H4 (cell line): ENCODE measurements at regions not wholly inside any gene's neighbourhood (a gene's known extent, or its start where the extent isn't known, plus 50 kb on each side); places are given as distances from the start of the nearest gene placed in this dataset.

Source experiments
- DNase-seq: peaks from one replicate; pipeline ENCODE4 v3.0.0-alpha.2; 2015; ENCODE audit warnings: low spot score

DNA sequence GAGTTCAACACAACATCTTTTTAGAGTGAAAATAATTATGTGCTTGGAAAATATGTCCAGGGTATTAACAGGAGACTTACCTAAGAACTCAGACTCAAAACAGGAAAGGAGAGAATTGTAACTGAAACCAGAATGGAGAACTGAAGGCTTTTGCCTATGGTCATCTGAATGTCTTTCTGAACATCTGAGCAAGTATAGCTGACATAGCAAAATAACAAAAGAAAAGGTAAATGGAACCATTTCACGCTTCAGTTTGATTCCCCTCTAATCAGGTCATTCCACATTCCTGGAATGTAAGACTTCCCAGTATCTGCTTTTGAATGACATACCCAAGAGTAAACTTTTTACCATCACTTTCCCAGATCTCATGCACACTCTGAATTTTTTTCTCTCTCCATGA is 500.4 kb upstream of the HS3ST1 start:
- no peak for DNase-seq

DNA sequence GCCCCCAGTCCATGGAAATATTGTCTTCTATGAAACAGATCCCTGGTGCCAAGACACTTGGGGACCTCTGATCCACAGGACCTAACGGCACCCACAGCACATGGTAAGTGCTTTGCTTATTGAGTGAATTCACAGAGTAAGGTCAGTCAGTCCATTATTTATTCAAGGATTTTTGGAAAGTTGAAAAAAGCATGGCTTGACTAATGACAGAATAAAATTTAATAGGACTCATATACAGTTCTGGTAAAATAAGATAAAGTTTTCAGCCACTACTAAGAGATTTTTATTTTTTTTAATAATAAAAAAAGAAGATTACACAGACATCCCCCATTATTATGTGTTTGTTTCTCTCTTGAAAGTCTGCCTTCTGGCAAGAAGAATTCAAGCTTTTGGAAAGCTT is 490.6 kb upstream of the HS3ST1 start:
- DNase-seq = no peak

DNA sequence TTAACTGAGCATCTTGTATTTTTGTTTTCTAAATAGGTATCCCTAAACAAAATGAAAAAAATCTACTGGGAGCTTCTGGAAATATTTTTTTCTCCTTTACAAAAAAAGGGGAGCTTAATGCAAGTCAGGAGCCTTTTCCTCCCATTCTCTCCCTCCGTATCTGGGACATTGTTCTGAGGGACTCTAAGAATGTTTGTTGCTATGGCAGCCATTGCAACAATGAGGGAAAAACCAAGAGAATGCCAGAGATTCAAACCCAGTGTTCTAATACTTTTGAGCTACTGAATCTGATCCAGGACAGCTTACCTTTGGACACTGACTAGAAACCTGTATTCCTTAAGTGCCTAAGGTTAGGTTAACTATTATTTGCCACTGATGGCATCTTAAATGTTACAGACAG is 485.7 kb upstream of the HS3ST1 start:
- no peak for DNase-seq

DNA sequence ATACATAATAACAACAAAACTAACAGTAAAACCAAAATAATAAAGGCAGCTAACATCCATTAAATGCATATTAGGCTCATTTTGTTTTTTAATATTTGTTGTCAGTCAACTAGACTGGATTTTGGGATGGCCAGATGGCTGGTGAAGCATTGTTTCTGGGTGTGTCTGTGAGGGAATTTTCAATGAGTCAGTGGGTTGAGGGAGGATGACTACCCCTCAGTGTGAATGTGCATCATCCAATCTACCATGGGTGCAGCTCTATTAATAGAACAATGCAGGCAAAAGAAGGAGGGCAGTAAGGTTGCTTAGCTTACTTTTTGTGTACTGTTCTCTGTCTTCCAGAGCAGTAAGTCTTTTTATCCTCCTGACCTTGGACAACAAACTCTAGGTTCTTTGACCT is 484.2 kb upstream of the HS3ST1 start:
- DNase-seq = no peak

DNA sequence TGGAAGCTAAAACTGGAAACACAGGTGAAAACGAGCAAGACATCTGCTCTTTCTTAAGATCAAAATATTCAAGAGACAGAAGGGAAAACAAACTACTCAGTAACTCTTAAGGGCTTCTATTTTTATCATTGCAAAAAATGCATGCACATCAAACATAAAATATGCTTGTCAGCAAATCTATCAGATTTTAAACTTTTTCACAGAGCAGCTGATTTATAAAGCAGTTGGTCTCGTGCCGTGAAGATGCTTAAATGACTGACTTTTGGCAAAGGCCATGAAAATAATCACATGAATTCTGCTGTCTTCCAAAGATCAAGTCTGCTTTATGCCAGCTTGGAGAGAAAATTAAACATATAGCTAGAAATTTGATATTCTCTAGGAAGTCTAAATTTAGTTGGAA is 482.1 kb upstream of the HS3ST1 start:
- no peak for DNase-seq

GRCh38 chr4:11908712-11909111 is 480.0 kb upstream of the HS3ST1 start:
- no peak for DNase-seq

- DNase-seq = no peak
These were observed 479.5 kb upstream of the HS3ST1 start for GRCh38 chr4:11908205-11908604.

DNA sequence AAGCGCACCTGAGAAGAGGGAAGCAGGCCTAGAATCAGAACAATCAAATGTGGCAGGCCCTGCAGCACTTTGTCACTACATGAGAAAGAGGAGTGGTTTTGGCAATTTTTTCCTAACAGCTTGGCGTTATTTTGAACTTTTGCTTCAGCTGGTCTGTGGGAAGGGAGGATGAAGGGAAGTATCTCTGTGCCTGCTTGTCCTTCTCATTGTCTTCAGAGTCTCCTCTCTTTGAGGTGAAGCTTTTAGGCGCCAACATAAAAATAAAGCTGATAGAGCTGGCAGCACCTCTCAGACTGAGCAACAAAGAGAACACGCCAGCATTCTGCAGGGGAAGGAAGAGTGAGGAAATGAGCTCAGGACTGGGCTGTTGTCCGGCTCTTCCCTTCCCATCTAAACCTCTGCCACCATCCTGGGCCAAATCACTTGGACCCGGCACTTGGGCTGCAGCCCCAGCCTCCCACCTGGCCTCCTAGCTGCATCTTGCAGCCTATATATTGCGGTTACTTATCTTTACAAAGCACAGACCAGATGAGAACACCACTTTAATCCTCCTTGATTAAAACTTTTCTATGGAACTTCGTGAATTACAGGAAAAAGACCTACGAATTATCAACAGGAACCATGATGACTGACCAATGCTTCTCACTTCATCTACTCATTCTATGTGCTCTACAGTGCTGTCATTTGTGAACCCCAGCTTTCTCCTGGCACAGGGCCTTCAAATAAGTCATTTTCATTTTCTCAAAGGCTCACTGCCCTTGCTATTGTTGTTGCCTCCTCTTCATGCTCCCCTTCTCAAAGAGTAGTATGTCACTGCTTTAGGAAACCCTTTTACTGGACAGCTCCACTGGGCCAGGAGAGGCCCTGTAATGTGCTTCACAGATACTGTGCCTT is 476.4 kb upstream of the HS3ST1 start:
- no peak for DNase-seq

- no peak for DNase-seq
These were observed 475.4 kb upstream of the HS3ST1 start for GRCh38 chr4:11904117-11904535.

DNA sequence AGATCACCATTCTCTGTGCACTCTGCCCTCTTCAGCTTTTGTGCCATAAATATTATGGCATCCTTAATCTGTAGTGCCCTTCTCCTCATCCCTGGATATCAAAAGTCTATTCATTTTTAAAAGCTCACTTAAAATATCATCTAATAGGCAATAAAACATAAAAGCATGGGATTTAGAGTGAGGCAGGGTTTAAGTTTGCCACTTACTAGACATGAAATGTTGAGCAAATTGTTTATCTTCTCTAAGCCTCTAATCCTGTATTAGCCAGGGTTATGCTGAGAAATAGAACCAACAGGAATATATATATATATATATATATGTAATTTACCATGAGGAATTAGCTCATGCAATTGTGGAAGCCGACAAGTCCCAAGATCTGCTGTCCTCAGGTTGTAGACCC is 472.4 kb upstream of the HS3ST1 start:
- DNase-seq = no peak

GRCh38 chr4:11900359-11900758 is 471.7 kb upstream of the HS3ST1 start:
- DNase-seq = no peak

- no peak for DNase-seq
These were observed 470.1 kb upstream of the HS3ST1 start for GRCh38 chr4:11898796-11899195.

- no peak for DNase-seq
These were observed 467.1 kb upstream of the HS3ST1 start for GRCh38 chr4:11895766-11896165.

DNA sequence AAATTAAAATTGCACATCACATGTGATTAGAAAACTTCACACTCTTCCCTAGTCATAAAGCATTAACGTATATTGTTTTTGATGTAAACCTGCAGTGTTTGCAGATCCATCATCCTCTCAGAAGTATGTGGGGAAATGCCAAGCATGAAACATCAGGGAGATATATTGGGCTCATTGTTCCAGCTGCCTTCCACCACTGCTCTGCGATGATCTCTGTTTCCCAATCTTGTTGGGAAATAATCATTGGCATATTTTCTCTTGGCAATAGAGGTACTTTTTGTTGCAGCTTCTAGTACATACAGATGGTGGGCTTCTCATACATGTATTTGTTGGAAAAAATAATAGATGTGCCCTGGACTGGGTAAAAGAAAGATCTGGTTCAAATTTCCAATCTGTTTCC is 466.3 kb upstream of the HS3ST1 start:
- DNase-seq = no peak

DNA sequence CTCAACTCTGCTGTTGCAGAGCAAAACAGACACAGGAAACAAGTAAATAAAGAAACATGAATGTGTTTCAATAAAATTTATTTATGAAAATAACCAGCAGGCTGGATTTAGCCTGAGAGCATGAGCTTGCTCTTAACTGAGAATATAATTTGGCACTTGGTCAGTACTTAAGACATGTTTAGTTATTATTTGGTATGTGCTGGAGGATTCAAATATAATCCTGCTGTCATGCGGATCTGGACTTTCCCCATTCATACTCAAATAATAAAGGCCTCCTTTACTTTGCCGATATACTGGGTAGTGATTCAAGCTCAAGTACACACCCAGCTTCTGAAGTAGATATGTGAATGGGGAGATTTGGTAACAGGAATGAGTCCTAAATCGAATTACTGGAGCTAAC is 465.5 kb upstream of the HS3ST1 start:
- DNase-seq = no peak

GRCh38 chr4:11889099-11889498 is 460.4 kb upstream of the HS3ST1 start:
- no peak for DNase-seq

- no peak for DNase-seq
These were observed 453.3 kb upstream of the HS3ST1 start for GRCh38 chr4:11881947-11882346.

- DNase-seq = no peak
These were observed 452.7 kb upstream of the HS3ST1 start for GRCh38 chr4:11881364-11881763.

- DNase-seq = no peak
These were observed 449.5 kb upstream of the HS3ST1 start for GRCh38 chr4:11878241-11878640.

GRCh38 chr4:11876104-11876503 is 447.4 kb upstream of the HS3ST1 start:
- DNase-seq = no peak

DNA sequence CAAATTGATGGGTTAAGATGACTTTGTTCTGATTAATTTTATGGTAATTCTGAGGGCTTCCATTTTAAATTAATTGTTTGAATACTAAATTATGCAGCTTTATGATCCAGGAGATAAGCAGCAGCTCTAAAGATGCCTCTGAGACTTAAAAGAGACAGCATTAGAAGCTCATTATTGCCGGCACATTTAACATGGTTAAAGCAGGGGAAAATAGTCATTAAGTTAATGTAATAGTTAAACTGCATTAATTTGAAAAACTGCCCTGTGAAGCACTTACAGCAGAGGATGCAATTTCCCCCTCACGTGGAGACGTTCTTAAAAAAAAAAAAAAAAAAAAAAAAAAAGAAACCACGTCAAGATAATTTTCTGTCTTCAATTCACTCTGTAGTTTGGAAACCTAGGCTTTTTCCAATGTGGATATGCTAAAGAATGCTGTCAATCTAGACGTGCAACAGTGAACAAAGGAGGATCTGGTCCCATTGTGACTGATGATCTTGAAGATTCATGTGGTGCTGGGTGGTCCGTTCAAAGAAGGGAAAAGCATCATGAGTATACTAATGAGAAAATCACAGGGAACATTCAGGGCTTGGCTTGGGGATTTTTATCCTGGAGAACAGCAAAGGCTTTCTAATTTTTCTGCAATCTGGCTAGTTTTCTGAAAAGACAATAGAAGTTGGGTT is 440.6 kb upstream of the HS3ST1 start:
- no peak for DNase-seq

GRCh38 chr4:11866391-11866790 is 437.7 kb upstream of the HS3ST1 start:
- DNase-seq = no peak

GRCh38 chr4:11860996-11861395 is 432.3 kb upstream of the HS3ST1 start:
- DNase-seq = no peak
